ENCODE measurements at regions not wholly inside any gene's neighbourhood (a gene's known extent, or its start where the extent isn't known, plus 50 kb on each side); places are given as distances from the start of the nearest gene placed in this dataset.
"Not testable (repeated sequence)": the region's sequence is repeated elsewhere in the genome, so short reads cannot be mapped to it uniquely, and the experiment has no call there.

- not testable (repeated sequence) for DNase-seq
Measured at GRCh38 chr6:104676679-104677078, 183.0 kb downstream of the HACE1 start.

GRCh38 chr6:104675161-104675560, 184.6 kb downstream of the HACE1 start:
- not testable (repeated sequence) for DNase-seq

GRCh38 chr6:104673078-104673477, 186.6 kb downstream of the HACE1 start:
- not testable (repeated sequence) for DNase-seq

- DNase-seq = not testable (repeated sequence)
Measured at GRCh38 chr6:104671591-104671891, 188.2 kb downstream of the HACE1 start.

GRCh38 chr6:104670834-104671590, 188.7 kb downstream of the HACE1 start:
- DNase-seq = peak; percentile 31

- no peak for DNase-seq
Measured at GRCh38 chr6:104669483-104669882, 190.2 kb downstream of the HACE1 start.

GRCh38 chr6:104656235-104656634, 203.5 kb downstream of the HACE1 start:
- no peak for DNase-seq

- no peak for DNase-seq
Measured at GRCh38 chr6:104653781-104654180, 205.9 kb downstream of the HACE1 start.

GRCh38 chr6:104648347-104648746, 211.4 kb downstream of the HACE1 start:
- no peak for DNase-seq

GRCh38 chr6:104644848-104645247, 214.9 kb downstream of the HACE1 start:
- no peak for DNase-seq

GRCh38 chr6:104642871-104643270, 216.8 kb downstream of the HACE1 start:
- no peak for DNase-seq

- DNase-seq = no peak
Measured at GRCh38 chr6:104640761-104641160, 219.0 kb downstream of the HACE1 start.

- no peak for DNase-seq
Measured at GRCh38 chr6:104640150-104640700, 219.5 kb downstream of the HACE1 start.

- DNase-seq = no peak
Measured at GRCh38 chr6:104639668-104640067, 220.1 kb downstream of the HACE1 start.

GRCh38 chr6:104638841-104639290, 220.9 kb downstream of the HACE1 start:
- no peak for DNase-seq

GRCh38 chr6:104633125-104633524, 226.6 kb downstream of the HACE1 start:
- no peak for DNase-seq

GRCh38 chr6:104632588-104632987, 227.1 kb downstream of the HACE1 start:
- DNase-seq = no peak

GRCh38 chr6:104630955-104631354, 228.8 kb downstream of the HACE1 start:
- no peak for DNase-seq

- DNase-seq = no peak
Measured at GRCh38 chr6:104630522-104630921, 229.2 kb downstream of the HACE1 start.

GRCh38 chr6:104629826-104630225, 229.9 kb downstream of the HACE1 start:
- no peak for DNase-seq

GRCh38 chr6:104625536-104625935, 234.2 kb downstream of the HACE1 start:
- no peak for DNase-seq

- no peak for DNase-seq
Measured at GRCh38 chr6:104623052-104623690, 236.5 kb downstream of the HACE1 start.

- no peak for DNase-seq
Measured at GRCh38 chr6:104621396-104621795, 238.3 kb downstream of the HACE1 start.

- no peak for DNase-seq
Measured at GRCh38 chr6:104617591-104617990, 242.1 kb downstream of the HACE1 start.
